GM18868 (cell line): ENCODE measurements at regions not wholly inside any gene's neighbourhood (a gene's known extent, or its start where the extent isn't known, plus 50 kb on each side); places are given as distances from the start of the nearest gene placed in this dataset.
"Not testable (repeated sequence)": the region's sequence is repeated elsewhere in the genome, so short reads cannot be mapped to it uniquely, and the experiment has no call there.

ENCODE experiments used
- ATAC-seq: cut with Tn5 transposase; IDR thresholded peaks from one replicate; pipeline ENCODE4 v1.9.1; 2021; ENCODE audit warnings: mild to moderate bottlenecking, moderate library complexity; ENCODE audit not compliant: unreplicated experiment

DNA sequence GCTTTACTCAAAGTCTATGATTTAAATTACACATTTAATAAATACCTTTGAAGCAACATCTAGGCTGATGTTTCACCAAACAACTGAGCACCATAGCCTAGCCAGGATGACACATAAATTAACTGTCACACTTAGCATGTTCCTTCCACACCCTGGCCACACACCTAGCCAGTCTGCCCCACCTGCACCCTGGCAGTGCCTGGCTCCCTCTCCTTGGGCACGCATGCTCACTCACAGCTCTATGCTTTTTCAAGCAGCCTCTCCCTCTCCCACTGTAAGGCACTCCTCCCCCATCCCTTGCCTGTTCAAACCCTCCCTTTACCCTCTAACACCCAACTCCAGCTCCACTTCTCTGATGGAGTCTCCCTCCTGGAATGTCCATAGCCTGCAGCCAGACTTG is 357.6 kb upstream of the KLHL29 start:
- no peak for ATAC-seq

DNA sequence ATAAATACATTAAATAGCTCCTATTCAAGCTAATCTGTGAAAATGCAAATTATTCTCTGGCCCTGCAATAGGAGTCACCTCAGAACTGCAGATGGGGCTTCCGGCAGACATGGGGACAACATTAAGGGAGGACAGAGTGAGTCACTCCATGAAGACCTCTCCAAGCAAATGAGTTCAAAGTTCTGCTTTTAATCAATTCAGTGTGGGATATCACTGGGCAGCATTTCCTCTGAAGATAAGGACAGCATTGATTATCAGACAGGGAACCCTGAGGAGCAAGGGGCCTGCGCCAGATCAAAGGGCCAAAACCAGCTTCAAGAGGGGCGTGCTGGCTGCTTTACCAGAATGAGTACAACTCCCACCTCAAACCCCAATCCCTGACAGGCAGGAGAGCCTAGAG is 356.9 kb upstream of the KLHL29 start:
- ATAC-seq, result no peak

DNA sequence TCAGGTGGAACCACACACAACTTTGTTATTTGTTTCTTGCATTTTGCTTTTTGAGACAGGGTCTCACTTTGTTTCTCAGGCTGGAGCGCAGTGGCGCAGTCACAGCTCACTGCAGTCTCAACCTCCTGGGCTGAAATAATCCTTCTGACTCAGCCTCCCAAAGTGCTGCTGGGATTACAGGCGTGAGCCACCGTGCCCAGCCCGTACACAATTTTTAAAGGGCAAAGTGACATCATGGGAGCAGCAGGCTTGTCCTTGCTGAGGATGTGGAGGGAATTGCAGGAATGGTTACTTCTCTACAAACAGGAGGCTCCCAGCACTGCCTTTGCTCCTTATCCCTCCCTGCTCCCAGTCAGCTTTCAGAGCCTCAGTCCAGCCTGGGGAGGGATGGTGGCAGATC is 355.9 kb upstream of the KLHL29 start:
- no peak for ATAC-seq

DNA sequence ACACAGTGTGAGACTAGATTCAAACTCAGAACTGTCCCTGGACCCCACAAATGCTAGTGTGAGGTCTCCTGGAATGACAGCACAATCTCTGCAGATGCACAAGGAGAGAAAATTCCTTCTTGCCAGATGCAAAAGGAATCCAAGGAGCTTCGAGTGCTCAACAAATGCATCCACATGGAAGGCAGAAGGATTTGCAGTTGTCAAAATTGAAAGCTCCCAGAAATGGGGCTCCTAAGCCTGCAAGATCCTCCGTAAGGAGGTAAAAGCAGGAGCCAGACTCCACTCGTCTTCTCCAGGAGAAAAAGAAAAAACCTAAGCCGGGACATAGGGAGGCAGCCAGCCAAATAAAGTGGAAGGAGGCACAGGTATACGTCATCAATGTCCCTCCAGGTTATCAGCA is 355.0 kb upstream of the KLHL29 start:
- ATAC-seq, result no peak

DNA sequence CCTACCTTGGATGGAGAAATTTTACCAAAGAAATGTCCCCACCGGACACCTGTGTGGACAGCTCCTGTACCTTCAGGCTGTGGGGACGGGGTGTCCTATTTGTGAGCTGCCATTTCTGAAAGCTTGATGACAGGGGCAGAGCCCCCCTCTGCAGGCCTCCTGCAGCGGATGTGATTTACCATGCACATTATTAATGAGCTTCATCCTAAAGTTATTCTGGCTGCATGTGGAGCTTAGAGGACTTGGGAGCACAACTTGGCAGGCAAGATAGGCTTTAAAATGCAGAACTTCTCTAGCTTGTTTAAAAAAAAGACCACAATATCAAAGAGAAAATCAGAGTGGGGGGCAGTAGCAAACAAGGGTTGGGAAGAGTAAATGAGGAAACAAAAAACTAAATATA is 350.0 kb upstream of the KLHL29 start:
- no peak for ATAC-seq

DNA sequence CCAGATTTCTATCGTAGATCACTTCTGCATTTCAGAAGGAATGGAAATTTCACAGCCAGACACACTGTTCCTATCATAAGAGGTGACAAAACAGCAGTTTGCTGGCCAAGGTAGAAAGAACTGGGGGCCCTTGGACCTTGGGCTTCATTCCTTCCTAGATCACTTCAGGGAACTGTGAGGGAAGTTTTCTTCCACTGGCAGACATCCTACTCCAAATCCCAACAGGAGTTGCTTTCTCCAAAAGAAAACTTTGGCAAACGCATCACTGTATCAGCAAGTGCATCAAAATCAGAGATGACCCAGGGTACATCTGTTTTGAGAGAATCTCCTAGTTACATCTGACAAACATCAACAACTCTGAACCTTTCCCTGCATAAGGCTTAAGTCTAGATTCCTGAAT is 348.4 kb upstream of the KLHL29 start:
- ATAC-seq, result no peak

DNA sequence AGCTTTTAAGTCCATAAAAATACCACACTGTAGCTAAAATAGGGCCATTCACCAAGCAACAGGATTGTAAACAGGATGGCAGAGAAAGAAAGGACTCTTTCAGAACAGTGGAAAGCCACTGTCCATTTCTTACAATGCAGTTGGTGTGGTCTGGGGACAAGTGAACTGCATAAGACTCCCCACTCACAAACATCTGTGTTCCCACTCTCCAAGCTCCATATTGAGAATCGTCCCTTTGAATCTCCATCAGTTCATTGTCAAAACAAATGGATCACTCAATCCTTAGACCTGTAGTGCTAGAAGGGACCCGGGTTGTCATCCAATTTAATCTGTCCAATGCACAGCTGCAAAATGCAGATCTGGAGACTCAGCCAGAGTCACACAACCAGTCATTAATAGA is 347.4 kb upstream of the KLHL29 start:
- ATAC-seq, result no peak

DNA sequence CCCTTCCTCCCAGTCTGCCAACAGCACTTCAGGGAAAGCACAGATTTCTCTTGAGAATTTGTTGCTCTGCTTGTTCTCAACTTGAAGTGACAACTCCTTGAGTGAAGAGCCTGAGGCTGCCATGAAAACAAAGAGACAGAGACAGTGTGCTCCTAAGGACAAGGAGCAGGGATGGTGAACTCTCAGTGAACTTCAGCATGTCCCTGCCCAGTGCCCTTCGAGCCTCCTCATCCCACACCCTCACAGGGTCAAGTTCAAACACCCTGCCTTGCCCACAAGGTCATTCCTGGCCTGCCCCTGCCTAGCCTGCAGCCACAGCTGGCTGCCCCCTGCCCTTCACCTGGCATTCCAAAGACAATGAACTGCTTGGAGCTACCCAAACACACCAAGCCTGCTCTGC is 343.5 kb upstream of the KLHL29 start:
- ATAC-seq, result no peak

DNA sequence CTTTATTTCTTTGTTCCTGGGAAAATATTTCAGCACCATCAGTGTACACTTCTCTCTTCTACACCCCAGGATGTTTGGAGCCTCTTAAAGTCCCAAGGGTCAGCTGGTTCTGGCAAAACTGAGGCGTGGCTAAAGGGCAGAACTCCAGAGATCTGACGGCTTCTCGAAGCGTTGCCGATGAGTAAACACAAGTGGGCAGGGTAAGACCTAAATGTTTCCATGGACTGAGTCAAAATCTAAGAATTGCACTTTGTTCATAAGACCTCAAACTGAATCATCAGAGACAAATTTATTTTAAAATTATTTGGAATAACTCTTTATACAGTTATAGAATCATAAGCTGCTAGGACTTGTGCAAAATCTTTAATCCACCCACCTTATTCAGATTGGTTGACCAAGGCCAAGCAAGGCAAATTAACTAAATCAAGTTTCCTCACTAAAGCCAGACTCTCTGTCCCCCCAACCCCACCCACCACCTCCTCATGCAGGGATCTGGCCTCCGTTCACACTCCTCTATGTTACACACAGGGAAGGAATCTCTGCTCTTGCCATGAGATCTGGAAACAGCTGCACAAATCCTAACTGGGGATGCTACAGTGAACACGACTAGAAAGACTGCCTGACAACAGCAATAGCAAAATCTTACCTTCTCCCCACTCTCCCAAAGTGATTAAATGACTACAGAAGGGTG is 342.6 kb upstream of the KLHL29 start:
- ATAC-seq, result no peak

DNA sequence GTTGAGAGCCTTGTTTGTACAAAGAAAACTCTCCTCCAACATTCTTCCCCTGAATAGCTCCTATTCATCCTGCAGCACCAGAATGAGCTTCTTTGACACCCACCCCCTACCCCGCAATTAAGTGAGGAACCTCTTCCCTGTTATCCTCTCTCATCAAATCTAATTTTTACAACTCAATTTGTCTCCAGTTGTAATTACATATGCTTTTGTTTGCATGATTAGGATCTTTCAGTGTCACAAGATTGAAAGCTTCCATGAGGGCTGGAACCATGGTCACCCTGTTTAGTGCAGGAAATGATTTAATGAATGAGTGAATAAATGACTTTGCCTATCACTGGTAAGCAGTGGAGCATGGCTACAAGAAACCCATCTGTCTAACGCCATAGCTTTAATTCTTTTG is 334.6 kb upstream of the KLHL29 start:
- peak; percentile 31 for ATAC-seq

DNA sequence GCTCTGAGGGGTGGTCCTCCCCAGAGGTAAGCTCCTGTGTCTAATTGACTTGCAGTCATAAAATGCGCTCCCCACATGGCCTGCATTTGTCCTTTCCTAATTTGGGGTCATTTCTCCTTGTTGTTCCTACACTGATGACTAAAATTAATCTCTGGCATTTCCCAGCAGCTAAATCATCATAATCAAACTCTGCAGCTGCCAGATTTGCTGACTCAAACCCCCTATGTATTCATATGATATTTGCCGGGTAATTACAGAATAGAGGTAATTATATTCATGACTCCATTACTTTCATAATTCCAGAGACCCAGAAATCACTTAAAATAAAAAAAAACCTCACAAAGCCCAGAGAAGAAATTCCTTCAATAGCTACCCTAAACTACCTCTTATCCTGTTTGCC is 331.4 kb upstream of the KLHL29 start:
- ATAC-seq, result no peak

DNA sequence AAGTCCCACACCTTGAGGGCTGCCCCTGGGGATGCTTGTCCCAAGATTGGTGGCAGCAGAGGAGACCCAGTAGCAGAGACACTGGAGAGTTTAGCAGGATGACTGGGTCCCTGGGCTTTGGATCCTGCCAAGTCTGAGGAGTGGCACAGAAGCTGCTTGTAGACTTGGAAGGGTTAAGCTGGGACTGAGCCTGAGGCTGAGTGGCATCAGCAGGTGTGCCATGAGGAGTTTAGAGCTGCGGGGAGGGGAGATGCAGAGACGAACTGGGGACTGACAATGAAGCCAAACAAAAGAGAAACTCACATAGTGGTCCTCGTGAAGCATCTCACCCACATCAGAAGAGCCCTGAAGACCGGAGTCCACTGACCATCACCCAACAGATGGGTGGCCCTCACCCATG is 329.7 kb upstream of the KLHL29 start:
- no peak for ATAC-seq

DNA sequence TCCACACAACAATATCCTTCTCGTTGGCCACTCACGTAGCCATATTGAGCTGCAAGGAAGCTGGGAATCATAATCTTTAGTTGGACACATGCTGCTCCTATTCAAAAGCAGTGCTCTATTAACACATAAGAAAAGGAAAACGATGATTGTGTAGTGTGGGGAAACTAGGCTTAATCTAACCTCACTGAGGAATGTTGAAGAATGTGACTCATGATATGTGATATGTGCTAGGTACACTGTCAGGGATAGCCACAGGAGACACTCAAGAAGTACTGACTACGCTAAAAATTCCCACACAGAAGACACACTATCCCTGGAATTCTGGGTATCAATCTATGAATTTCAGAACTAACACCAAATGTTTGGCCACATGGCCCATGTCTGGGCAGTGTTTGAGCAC is 328.1 kb upstream of the KLHL29 start:
- ATAC-seq, result not testable (repeated sequence)

DNA sequence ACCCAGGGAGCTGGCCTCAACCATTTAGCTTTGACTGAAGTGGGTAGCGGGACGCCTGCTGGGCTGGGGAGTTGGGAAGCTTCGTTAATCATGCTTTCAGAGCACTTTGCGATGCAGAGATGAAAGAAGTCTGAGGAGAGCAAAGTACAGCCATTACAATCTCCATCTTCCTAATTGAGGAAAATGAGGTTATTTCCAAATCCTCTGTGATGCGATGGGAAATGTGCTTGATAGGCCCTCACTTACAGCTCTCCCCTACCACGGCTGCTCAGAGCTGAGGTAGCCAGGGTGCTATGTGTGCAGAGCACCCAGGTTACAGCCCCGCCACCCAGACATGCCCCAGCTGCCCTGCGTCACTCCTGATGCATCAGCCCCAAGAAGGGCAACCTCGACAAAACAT is 326.5 kb upstream of the KLHL29 start:
- no peak for ATAC-seq

DNA sequence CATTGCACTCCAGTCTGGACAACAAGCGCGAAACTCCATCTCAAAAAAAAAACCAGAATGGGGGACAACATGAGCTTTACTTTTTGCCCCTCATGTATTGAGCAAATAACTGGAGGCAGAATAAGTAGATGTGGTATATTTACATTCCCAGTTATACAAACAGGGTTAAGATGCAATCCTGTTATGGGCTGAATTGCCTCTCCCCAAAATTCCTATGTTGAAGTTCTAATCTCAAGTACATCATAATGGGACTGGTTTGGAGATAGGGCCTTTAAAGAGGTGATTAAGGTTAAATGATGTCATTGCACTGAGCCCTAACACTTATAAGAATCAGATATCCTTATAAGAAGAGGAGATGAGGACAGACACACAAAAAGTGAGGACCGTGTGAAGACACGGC is 319.8 kb upstream of the KLHL29 start:
- no peak for ATAC-seq

DNA sequence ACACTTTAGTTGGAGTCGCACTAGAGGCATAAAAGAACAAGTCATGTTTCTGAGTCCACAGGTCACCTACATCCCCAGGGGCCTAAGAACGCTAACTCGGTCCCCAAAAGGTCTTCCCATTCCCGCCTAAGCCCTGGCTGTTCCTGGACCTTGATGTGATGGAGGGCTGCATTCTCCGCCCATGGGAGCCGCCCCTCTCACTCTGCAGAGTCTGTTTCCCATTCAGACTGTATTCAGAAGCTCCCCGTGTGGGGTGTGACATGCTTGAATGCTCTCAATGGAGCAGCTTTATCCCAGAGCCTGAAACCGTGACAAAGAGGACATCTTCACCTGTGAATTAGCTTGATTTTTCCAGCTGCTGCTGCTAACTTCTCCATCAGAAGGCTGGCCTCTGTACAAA is 319.0 kb upstream of the KLHL29 start:
- ATAC-seq, result no peak

DNA sequence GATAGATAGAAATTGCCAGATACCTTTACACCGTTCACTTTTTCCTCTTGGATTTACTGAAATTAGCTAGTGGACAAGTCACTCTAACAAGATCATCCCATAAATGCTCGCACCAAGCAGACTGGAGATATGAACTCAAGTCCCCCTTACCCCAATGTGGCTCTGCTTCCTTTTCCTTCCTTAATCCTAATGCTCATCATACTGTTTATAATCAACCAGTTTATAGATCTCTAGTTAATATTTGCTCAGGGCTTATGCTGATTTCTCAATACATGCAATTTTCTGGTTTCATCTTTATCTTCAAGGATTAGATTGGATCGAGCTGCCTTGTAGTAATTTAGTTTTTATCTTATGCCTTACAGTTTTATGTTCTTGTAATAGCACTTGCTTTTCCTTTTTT is 318.3 kb upstream of the KLHL29 start:
- no peak for ATAC-seq

DNA sequence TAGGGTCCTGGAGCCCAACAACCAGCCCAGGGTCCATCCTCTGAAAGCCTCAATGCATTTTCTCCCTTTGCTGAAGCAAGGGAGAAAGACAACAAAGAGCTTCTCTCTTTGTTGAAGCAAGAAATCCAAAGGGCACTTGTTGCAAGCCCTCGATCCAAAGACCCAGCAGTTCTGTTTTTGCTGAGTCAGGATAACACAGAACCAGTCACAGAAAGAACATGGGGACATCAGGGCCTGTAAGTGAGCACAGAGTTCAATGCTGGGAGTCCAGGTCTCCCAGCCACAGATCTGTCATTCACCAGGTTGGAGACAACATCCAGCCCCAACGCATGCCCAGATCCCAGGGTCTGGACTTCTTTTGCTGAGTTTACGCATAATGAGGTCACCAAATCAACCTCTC is 315.8 kb upstream of the KLHL29 start:
- no peak for ATAC-seq

DNA sequence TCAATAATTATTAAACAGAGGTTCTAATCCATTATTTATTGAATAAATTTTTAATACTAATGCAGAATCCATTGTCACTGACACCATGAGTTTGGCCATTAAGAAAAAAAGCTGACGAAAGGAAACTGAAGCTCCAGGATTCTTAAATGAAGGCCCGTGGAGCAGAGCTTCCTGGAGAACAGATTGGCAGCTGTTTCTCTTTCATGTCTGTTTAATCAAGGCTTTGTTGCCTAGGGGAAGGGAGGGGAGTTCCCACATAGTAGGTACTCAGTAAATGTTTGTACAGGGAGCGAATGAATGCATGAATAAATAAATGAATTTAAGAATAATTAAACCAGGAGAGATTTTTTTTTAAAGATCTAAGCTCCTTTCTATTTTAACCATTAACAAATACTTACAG is 315.1 kb upstream of the KLHL29 start:
- ATAC-seq, result no peak

DNA sequence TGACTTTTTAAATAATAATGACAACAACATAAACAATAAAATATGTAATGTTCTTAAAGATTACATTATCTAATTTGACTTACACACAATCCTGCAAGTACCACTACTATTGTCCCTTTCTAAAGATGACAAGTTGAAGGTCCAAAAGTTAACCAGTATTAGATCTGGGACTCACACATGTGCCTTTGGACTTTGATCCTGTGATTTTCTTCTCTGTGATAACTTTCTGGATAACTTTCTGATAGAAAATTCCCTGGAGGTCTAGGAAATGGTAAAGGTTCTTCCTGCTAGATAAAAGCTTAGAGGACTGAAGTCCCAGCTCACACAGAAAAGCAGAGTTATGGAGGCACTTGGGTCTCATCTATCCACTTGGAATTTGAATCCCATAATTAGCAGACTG is 311.9 kb upstream of the KLHL29 start:
- no peak for ATAC-seq

DNA sequence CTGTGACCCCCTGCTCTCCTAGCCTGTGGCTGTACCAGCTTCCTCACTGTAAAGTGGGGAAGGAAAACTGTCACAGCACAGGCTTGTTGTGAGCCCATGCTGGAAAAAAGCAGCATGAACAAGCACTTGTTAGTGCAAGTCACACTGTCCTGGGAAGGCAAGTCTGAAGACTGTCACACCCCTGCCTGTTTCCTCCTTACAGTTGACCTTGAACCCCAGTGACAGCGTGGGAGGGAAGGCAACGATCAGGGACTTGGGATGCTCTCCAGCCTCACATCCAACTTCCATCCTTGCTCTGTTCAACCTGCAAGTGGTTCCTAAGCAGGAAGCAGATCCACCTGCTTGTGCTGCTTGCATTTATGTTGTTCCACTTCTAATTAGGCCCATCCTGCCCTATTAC is 311.3 kb upstream of the KLHL29 start:
- ATAC-seq, result no peak

DNA sequence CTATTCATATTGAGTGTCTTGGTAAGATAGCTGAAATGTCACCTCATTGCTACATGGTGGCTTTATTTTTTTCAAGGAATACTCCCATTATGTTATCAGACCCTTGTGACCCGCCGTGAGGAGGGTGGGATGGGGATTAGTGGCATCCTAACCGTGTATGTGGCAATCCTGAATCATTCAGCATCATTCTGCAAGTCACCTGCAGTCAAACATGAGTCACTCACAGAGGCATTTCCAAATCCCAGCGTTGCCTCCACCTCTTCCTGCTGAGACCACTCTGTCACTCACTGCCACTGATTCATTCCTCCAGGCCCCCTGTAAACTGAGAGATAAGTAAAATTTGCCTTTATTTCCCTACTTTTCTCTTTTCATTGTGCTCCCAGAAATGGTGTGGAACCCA is 307.4 kb upstream of the KLHL29 start:
- no peak for ATAC-seq

DNA sequence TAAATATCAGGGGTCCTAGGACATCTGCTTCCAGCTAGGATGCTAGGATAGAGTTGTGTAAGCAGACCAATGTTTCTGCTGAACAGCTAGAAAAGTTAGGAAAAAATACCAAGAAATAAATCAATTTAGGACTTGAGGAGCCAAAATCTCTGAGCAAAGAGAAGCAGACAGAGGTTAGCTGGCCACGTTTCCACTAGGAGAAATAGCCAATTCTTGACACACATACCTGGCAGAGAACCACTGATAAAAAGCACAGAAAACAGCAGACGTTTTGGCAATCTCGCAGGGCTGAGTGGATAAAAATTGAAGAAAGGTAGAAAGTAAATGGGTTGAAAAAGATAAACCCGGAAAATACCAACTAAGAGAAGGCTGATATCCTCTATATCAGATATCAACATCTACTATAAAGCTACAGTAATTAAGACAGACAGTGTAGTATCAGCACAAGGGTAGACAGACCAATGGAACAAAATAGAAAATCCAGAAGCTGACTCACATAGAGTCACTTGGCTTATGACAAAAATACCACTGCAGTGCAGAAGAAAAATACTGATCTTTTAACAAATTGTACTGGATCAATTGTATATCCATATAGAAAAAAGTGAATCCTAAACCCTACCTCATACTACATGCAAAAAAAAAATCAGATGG is 306.1 kb upstream of the KLHL29 start:
- ATAC-seq, result no peak
